OCI-LY3 (cell line): ENCODE measurements at regions not wholly inside any gene's neighbourhood (a gene's known extent, or its start where the extent isn't known, plus 50 kb on each side); places are given as distances from the start of the nearest gene placed in this dataset.

Experiments used
- H2AFZ ChIP-seq: fragments of 200-600, 300-600 bp; shearing (Covaris generic); 2 replicates; pipeline ENCODE4 v1.6.0; 2014; ENCODE audit warnings: antibody characterized with exemption, low read depth, low read length
- H3K27ac ChIP-seq: fragments of 200-600, 300-600 bp; sonication (generic); 2 replicates; pipeline ENCODE4 v1.5.1; 2014; ENCODE audit warnings: mild to moderate bottlenecking, low read length, moderate library complexity, mixed read lengths
- H3K27me3 ChIP-seq: fragments of 200-600, 300-600 bp; sonication (generic); 2 replicates; pipeline ENCODE4 v1.6.1; 2014; ENCODE audit warnings: low read depth, low read length, mixed read lengths
- H3K36me3 ChIP-seq: fragments of 200-600, 300-600 bp; sonication (generic); replicated peaks from 2 replicates; pipeline ENCODE3; 2014; ENCODE audit warnings: low read depth, low read length, mixed read lengths
- H3K4me1 ChIP-seq: fragments of 300-600, 200-600 bp; sonication (generic); 2 replicates; pipeline ENCODE4 v1.6.1; 2014; ENCODE audit warnings: low read length, mixed read lengths
- H3K4me2 ChIP-seq: fragments of 200-600, 300-600 bp; sonication (generic); 2 replicates; pipeline ENCODE4 v1.6.1; 2014; ENCODE audit warnings: low read length, mixed read lengths
- H3K4me3 ChIP-seq: fragments of 300-600, 200-600 bp; sonication (generic); 2 replicates; pipeline ENCODE4 v1.5.1; 2014; ENCODE audit warnings: antibody characterized with exemption, mild to moderate bottlenecking, low read length, moderate library complexity
- H3K79me2 ChIP-seq: fragments of 300-600, 200-600 bp; shearing (Covaris generic); 2 replicates; pipeline ENCODE4 v1.6.1; 2014; ENCODE audit warnings: mild to moderate bottlenecking, low read length, mixed read lengths
- H3K9ac ChIP-seq: fragments of 300-600, 200-600 bp; shearing (Covaris generic); 2 replicates; pipeline ENCODE4 v1.6.0; 2014; ENCODE audit warnings: mild to moderate bottlenecking, low read length, moderate library complexity
- H3K9me3 ChIP-seq: fragments of 200-600, 300-600 bp; shearing (Covaris generic); 2 replicates; pipeline ENCODE4 v1.6.1; 2014; ENCODE audit warnings: low read length, mixed read lengths; ENCODE audit not compliant: insufficient read depth
- H4K20me1 ChIP-seq: fragments of 200-600, 300-600 bp; sonication (generic); 2 replicates; pipeline ENCODE4 v1.6.1; 2016; ENCODE audit warnings: low read length, mixed read lengths; ENCODE audit not compliant: insufficient read depth
- CTCF ChIP-seq: fragments of 200-600, 300-600 bp; sonication (generic); IDR thresholded peaks from 2 replicates; pipeline ENCODE4 v1.5.1; 2014; ENCODE audit warnings: antibody characterized with exemption, low read length, low read depth
- EZH2phosphoT487 ChIP-seq: fragments of 200-600 bp; shearing (Covaris generic); IDR thresholded peaks from 2 replicates; pipeline ENCODE4 v1.6.1; 2018; ENCODE audit warnings: antibody characterized with exemption, mixed run types, low read depth

DNA sequence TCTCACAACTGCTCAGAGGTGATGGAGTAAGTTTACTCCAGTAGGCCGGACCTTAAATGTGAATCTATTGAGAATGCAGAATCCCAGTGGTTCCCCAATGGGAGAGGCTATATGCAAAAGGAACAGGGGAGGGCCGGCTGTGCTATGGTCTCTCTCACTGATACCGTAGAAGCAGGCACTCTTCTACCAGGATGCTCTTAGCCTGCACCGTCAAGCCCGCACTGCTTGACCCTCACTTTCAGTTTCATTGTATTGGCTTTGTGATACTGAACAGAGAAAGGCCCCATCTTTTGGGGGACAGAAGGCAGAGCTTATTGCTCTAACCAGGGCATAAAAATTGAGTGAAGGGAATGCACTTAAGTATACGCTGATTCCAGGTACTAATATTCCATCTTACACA, 615.0 kb upstream of the RGMB start:
- Histone ChIP-seq H3K9me3 (no peaks in the 10 kb centered on the region), H3K27me3 (no peaks in the 10 kb centered on the region), H4K20me1 (no peaks in the 10 kb centered on the region), H2AFZ (no peak overlapping the region), H3K4me3 (no peak overlapping the region), H3K4me1 (no peaks in the 10 kb centered on the region), H3K9ac (no peak overlapping the region), H3K27ac (no peak overlapping the region), H3K36me3 (no peaks in the 10 kb centered on the region), H3K79me2 (no peaks in the 10 kb centered on the region), H3K4me2 (no peak overlapping the region)
- no peak for TF ChIP-seq EZH2phosphoT487
- no peak for TF ChIP-seq CTCF

DNA sequence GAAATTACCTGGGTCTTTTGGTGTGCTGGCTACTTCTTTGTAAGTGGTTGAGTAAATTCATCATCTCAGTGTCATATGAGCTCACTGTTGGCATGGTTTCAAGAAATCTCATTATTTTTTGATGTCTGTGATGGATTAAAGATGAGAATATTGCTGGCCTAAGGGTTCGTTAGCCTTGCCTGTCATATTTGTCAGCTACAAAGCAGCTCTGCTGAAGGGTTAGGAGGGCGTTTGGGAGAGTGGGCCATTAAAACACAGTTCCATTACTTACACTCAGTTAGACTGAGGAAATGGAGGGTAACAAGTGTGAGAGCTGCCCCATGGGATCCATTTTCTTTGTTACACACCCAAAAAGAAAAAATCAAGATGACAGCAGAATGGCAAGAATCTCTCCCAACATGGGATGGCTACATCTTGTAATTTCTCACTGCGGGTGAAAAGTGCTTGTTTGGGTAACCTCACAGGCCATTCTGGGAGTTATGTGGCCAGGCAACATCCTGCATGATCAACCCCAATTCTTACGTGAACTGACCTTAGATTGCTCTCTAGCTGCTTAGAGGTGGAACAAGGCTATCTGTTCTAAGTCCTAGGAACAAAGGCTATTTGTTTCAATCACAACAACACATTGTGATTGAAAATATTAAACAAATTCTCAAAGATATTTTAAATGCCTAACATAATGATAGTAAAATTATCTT, 609.5 kb upstream of the RGMB start:
- no peaks in the 10 kb centered on the region for H3K79me2 ChIP-seq
- H3K4me3 ChIP-seq = no peak overlapping the region
- no peak overlapping the region for H3K4me2 ChIP-seq
- H3K27ac ChIP-seq = no peak overlapping the region
- no peak overlapping the region for H2AFZ ChIP-seq
- no peaks in the 10 kb centered on the region for H3K36me3 ChIP-seq
- no peaks in the 10 kb centered on the region for H3K9me3 ChIP-seq
- no peak for TF ChIP-seq EZH2phosphoT487
- no peak for TF ChIP-seq CTCF
- H3K27me3 ChIP-seq = no peaks in the 10 kb centered on the region
- H3K9ac ChIP-seq = no peak overlapping the region
- H4K20me1 ChIP-seq = no peaks in the 10 kb centered on the region
- no peaks in the 10 kb centered on the region for H3K4me1 ChIP-seq

- no peaks in the 10 kb centered on the region for H3K36me3 ChIP-seq
- H4K20me1 ChIP-seq = no peaks in the 10 kb centered on the region
- no peaks in the 10 kb centered on the region for H3K4me1 ChIP-seq
- H3K4me2 ChIP-seq = no peak overlapping the region
- no peak overlapping the region for H3K4me3 ChIP-seq
- no peak overlapping the region for H3K9ac ChIP-seq
- no peaks in the 10 kb centered on the region for H3K9me3 ChIP-seq
- H3K79me2 ChIP-seq = no peaks in the 10 kb centered on the region
- TF ChIP-seq CTCF (no peak), EZH2phosphoT487 (no peak)
- no peak overlapping the region for H3K27ac ChIP-seq
- no peak overlapping the region for H2AFZ ChIP-seq
- H3K27me3 ChIP-seq = no peaks in the 10 kb centered on the region
Observed at GRCh38 chr5:98168871-98169270, 604.6 kb upstream of the RGMB start.

DNA sequence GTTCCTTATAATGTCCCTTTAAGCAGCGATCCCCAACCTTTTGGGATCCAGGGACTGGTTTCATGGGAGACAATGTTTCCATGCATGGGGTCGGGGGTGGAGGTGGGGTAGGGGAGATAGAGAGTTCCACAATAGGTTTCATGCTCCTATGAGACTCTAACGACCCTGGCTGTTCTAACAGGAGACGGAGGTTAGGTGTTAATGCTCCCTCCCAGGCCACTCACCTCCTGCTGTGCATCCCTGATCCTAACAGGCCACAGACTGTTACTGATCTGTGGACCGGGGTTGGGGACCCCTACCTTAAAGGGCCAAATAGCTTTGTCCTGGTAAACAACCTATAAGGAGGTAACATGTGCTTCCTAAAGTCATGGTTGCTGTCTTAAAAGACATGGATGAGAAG, 602.5 kb upstream of the RGMB start:
- TF ChIP-seq EZH2phosphoT487 (no peak), CTCF (no peak)
- H3K27me3 ChIP-seq = no peaks in the 10 kb centered on the region
- H3K4me3 ChIP-seq = no peak overlapping the region
- no peaks in the 10 kb centered on the region for H3K36me3 ChIP-seq
- H2AFZ ChIP-seq = no peak overlapping the region
- H3K27ac ChIP-seq = no peak overlapping the region
- no peak overlapping the region for H3K9ac ChIP-seq
- no peaks in the 10 kb centered on the region for H4K20me1 ChIP-seq
- no peaks in the 10 kb centered on the region for H3K4me1 ChIP-seq
- no peaks in the 10 kb centered on the region for H3K79me2 ChIP-seq
- H3K9me3 ChIP-seq = no peaks in the 10 kb centered on the region
- H3K4me2 ChIP-seq = no peak overlapping the region
